Body of pancreas (tissue), 4 donors: ENCODE measurements at regions not wholly inside any gene's neighbourhood (a gene's known extent, or its start where the extent isn't known, plus 50 kb on each side); places are given as distances from the start of the nearest gene placed in this dataset.

ENCODE experiments used
- ATAC-seq: fragments of 150-250 bp; one replicate; pipeline ENCODE4 v1.9.1; 2016
- DNase-seq, 4 donors: peaks; one replicate each; pipeline ENCODE4 v3.0.0-alpha.2; 2019
- H3K27ac ChIP-seq, 4 donors: fragments of 200-600 bp; sonication (generic); 1 replicate in 3 of 4; 2 replicates in 1 of 4; pipeline versions ENCODE4 v1.5.1 to v1.6.1; 2016 to 2019; ENCODE audit warnings: mild to moderate bottlenecking in 1 of 4, mixed read lengths in 1 of 4, moderate library complexity in 1 of 4
- H3K27me3 ChIP-seq, 2 donors: fragments of 200-600 bp; sonication (generic); one replicate each; pipeline ENCODE4 v1.6.0; 2016; ENCODE audit warnings: mild to moderate bottlenecking in 1 of 2
- H3K36me3 ChIP-seq, 2 donors: fragments of 200-600 bp; sonication (generic); replicated peaks in 1 of 2; 2 replicates each; pipeline ENCODE4 v1.5.1; 2016; ENCODE audit warnings: low read depth in 2 of 2; ENCODE audit not compliant: insufficient read depth in 1 of 2
- H3K4me1 ChIP-seq: fragments of 200-600 bp; sonication (generic); one replicate; pipeline ENCODE4 v1.6.0; 2016
- H3K4me3 ChIP-seq, 2 donors: fragments of 200-600 bp; sonication (generic); 1 replicate in 1 of 2; 2 replicates in 1 of 2; pipeline ENCODE4 v1.5.1; 2016 to 2019
- H3K9me3 ChIP-seq, 3 donors: fragments of 200-600 bp; sonication (generic); 1 replicate in 2 of 3; 2 replicates in 1 of 3; pipeline ENCODE4 v1.5.1; 2016
- CTCF ChIP-seq, 7 experiments: fragments of 450-650 bp in 4 of 7; fragments of 200-600 bp in 3 of 7; sonication (generic) in 3 of 7; IDR thresholded peaks; one replicate each; pipeline ENCODE4 v1.5.1; 2016 to 2019; ENCODE audit warnings: antibody characterized with exemption in 7 of 7
- POLR2A ChIP-seq, 3 donors: fragments of 450-650 bp; IDR thresholded peaks; one replicate each; pipeline ENCODE4 v1.6.1; 2016; ENCODE audit warnings: antibody characterized with exemption in 3 of 3, mild to moderate bottlenecking in 2 of 3
- WGBS, 2 donors: methylation state at CpG; one replicate each; pipeline ENCODE4 v1.1.5; 2017; 5-methylcytosine and 5-hydroxymethylcytosine counted together
- intact Hi-C: fragments of 100-400 bp; cut with DNase I; formaldehyde crosslinking; loops from one replicate; pipeline ENCODE4 v1.15.1; 2023

- no peak for DNase-seq
- no peak for ATAC-seq
- H3K4me3 ChIP-seq: no peak overlapping the region
- TF ChIP-seq POLR2A (IDR thresholded peaks at IDR 0.05): no peak
- peaks cover 0 to 7% (median 0%) of the 10 kb centered on the region in 3 donors for H3K9me3 ChIP-seq
- H3K4me1 ChIP-seq: no peaks in the 10 kb centered on the region
- H3K27me3 ChIP-seq: no peaks in the 10 kb centered on the region
- 59 to 69% methylated on average over 2 of the region's 2 CpGs for WGBS, 2 donors
- no peaks in the 10 kb centered on the region for H3K36me3 ChIP-seq
- intact Hi-C loops: no loop called here
- H3K27ac ChIP-seq: no peak overlapping the region
These were observed 336.4 kb upstream of the OPRM1 start for GRCh38 chr6:153702671-153703070.

- no peaks in the 10 kb centered on the region for H3K4me1 ChIP-seq
- H3K27ac ChIP-seq: no peak overlapping the region
- no peaks in the 10 kb centered on the region for H3K36me3 ChIP-seq
- no peak overlapping the region for H3K4me3 ChIP-seq
- intact Hi-C loops: no loop called here
- 62 to 65% methylated on average over 2 of the region's 2 CpGs for WGBS, 2 donors
- no peak for TF ChIP-seq POLR2A (IDR thresholded peaks at IDR 0.05)
- no peak for TF ChIP-seq CTCF (IDR thresholded peaks at IDR 0.05)
- ATAC-seq (no peak), DNase-seq (no peak)
- H3K27me3 ChIP-seq: no peaks in the 10 kb centered on the region
- H3K9me3 ChIP-seq: no peaks in the 10 kb centered on the region
These were observed 340.4 kb upstream of the OPRM1 start for GRCh38 chr6:153698637-153699036.

GRCh38 chr6:153698001-153698400 lies 341.0 kb upstream of the OPRM1 start:
- Histone ChIP-seq H3K9me3 (no peaks in the 10 kb centered on the region), H3K36me3 (no peaks in the 10 kb centered on the region), H3K4me3 (no peak overlapping the region), H3K27me3 (no peaks in the 10 kb centered on the region), H3K27ac (no peak overlapping the region), H3K4me1 (no peaks in the 10 kb centered on the region)
- TF ChIP-seq CTCF (IDR thresholded peaks at IDR 0.05): no peak
- no peak for TF ChIP-seq POLR2A (IDR thresholded peaks at IDR 0.05)
- intact Hi-C loops: no loop called here
- no peak for ATAC-seq
- no peak for DNase-seq
- 76 to 83% methylated on average over 5 of the region's 5 CpGs for WGBS, 2 donors

GRCh38 chr6:153677522-153677921 lies 361.5 kb upstream of the OPRM1 start:
- 52 to 53% methylated on average over 2 of the region's 2 CpGs for WGBS, 2 donors
- H3K27ac ChIP-seq: no peak overlapping the region

GRCh38 chr6:153673750-153674149 lies 365.3 kb upstream of the OPRM1 start:
- Histone ChIP-seq H3K27ac (no peak overlapping the region), H3K27me3 (no peaks in the 10 kb centered on the region), H3K4me1 (peaks cover 3% of the 10 kb centered on the region), H3K9me3 (no peaks in the 10 kb centered on the region), H3K4me3 (no peak overlapping the region), H3K36me3 (no peaks in the 10 kb centered on the region)
- 52 to 68% methylated on average over 2 of the region's 2 CpGs for WGBS, 2 donors
- no peak for ATAC-seq
- DNase-seq: no peak
- intact Hi-C loops: no loop called here
- no peak for TF ChIP-seq POLR2A (IDR thresholded peaks at IDR 0.05)
- no peak for TF ChIP-seq CTCF (IDR thresholded peaks at IDR 0.05)

More at GRCh38 chr6:153677522-153677921, 361.5 kb upstream of the OPRM1 start:
- peaks cover 3% of the 10 kb centered on the region for H3K4me1 ChIP-seq
- intact Hi-C loops: no loop called here
- no peak for TF ChIP-seq POLR2A (IDR thresholded peaks at IDR 0.05)
- TF ChIP-seq CTCF (IDR thresholded peaks at IDR 0.05): no peak
- DNase-seq (no peak), ATAC-seq (no peak)
- no peaks in the 10 kb centered on the region for H3K9me3 ChIP-seq
- no peaks in the 10 kb centered on the region for H3K27me3 ChIP-seq
- H3K4me3 ChIP-seq: no peak overlapping the region
- no peaks in the 10 kb centered on the region for H3K36me3 ChIP-seq
